DOHH2 (cell line): ENCODE measurements at regions not wholly inside any gene's neighbourhood (a gene's known extent, or its start where the extent isn't known, plus 50 kb on each side); places are given as distances from the start of the nearest gene placed in this dataset.

ENCODE experiments used
- H3F3A ChIP-seq: fragments of 200-600 bp; sonication (generic), shearing (Covaris generic); 2 replicates; pipeline ENCODE4 v1.6.0; 2016; ENCODE audit warnings: antibody characterized with exemption, mild to moderate bottlenecking; ENCODE audit not compliant: control insufficient read depth, insufficient read depth
- H3K27ac ChIP-seq: fragments of 200-600 bp; sonication (generic); 2 replicates; pipeline ENCODE4 v1.5.1; 2014; ENCODE audit warnings: low read depth, mild to moderate bottlenecking, low read length, moderate library complexity
- H3K27me3 ChIP-seq: fragments of 200-600 bp; sonication (generic); 2 replicates; pipeline ENCODE4 v1.6.1; 2014; ENCODE audit warnings: mild to moderate bottlenecking, low read length, mixed read lengths; ENCODE audit not compliant: control insufficient read depth
- H3K36me3 ChIP-seq: fragments of 200-600 bp; sonication (generic); 2 replicates; pipeline ENCODE4 v1.6.1; 2014; ENCODE audit warnings: mild to moderate bottlenecking, low read length, moderate library complexity, mixed read lengths; ENCODE audit not compliant: control insufficient read depth
- H3K4me1 ChIP-seq: fragments of 200-600 bp; sonication (generic); 2 replicates; pipeline ENCODE4 v1.6.1; 2014; ENCODE audit warnings: mild to moderate bottlenecking, low read length, mixed read lengths; ENCODE audit not compliant: control insufficient read depth
- H3K4me2 ChIP-seq: fragments of 200-600 bp; sonication (generic); 2 replicates; pipeline ENCODE4 v1.6.0; 2014; ENCODE audit warnings: mild to moderate bottlenecking, low read length, moderate library complexity
- H3K4me3 ChIP-seq: fragments of 200-600 bp; sonication (generic); 2 replicates; pipeline ENCODE4 v1.5.1; 2014; ENCODE audit warnings: mild to moderate bottlenecking, low read length, mixed read lengths
- H3K79me2 ChIP-seq: fragments of 200-600 bp; sonication (generic); 2 replicates; pipeline ENCODE4 v1.6.1; 2014; ENCODE audit warnings: mild to moderate bottlenecking, low read length, mixed read lengths; ENCODE audit not compliant: control insufficient read depth
- H3K9me2 ChIP-seq: fragments of 200-600 bp; sonication (generic); replicated peaks from 2 replicates; pipeline ENCODE4 v1.6.1; 2014; ENCODE audit warnings: mild to moderate bottlenecking, low read length, mixed read lengths; ENCODE audit not compliant: control insufficient read depth
- H3K9me3 ChIP-seq: fragments of 200-600 bp; sonication (generic); 2 replicates; pipeline ENCODE4 v1.6.1; 2014; ENCODE audit warnings: antibody characterized with exemption, low read length, mixed read lengths; ENCODE audit not compliant: control insufficient read depth, insufficient read depth
- H4K20me1 ChIP-seq: fragments of 200-600 bp; sonication (generic); 2 replicates; pipeline ENCODE4 v1.6.0; 2014; ENCODE audit warnings: low read depth, mild to moderate bottlenecking, antibody characterized with exemption, low read length, moderate library complexity; ENCODE audit not compliant: control insufficient read depth, insufficient read depth
- EZH2phosphoT487 ChIP-seq: fragments of 200-600 bp; sonication (generic); IDR thresholded peaks from 2 replicates; pipeline ENCODE4 v1.6.1; 2017; ENCODE audit warnings: borderline replicate concordance, mild to moderate bottlenecking, antibody characterized with exemption, low read length, moderate library complexity, mixed read lengths
- TF ChIP-seq, protein P1 (sequence below): fragments of 200-600 bp; sonication (generic); IDR thresholded peaks from one replicate; pipeline ENCODE4 v1.5.1; 2014; ENCODE audit warnings: antibody characterized with exemption, mild to moderate bottlenecking, low read depth, low read length; ENCODE audit not compliant: poor library complexity, severe bottlenecking

DNA sequence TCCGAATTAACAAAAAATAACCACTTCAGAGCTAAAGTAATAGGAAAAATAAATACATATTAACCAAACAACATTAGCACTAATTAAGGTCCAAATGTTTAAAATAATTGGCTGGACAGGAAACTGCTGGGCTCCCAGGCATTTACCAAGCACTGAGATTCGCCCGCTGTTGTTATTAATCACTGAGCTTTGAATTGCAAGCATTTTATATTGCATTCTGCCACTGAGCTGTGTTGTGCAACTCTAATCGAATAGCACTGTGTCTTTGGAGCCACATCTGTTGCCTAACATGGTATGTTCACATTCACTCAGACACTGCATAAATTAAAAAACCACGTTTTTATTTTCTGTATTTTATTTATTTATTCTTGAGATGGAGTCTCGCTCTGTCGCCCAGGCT lies 88.9 kb downstream of the SOWAHC start:
- Histone ChIP-seq H3K9me3 (no peaks in the 10 kb centered on the region), H3K9me2 (no peaks in the 10 kb centered on the region), H3K4me2 (no peak overlapping the region), H3F3A (no peaks in the 10 kb centered on the region), H3K4me3 (no peak overlapping the region), H3K79me2 (no peaks in the 10 kb centered on the region), H3K27me3 (no peaks in the 10 kb centered on the region), H3K4me1 (no peaks in the 10 kb centered on the region), H3K27ac (no peak overlapping the region), H3K36me3 (no peaks in the 10 kb centered on the region), H4K20me1 (no peaks in the 10 kb centered on the region)
- TF ChIP-seq, protein P1, sequence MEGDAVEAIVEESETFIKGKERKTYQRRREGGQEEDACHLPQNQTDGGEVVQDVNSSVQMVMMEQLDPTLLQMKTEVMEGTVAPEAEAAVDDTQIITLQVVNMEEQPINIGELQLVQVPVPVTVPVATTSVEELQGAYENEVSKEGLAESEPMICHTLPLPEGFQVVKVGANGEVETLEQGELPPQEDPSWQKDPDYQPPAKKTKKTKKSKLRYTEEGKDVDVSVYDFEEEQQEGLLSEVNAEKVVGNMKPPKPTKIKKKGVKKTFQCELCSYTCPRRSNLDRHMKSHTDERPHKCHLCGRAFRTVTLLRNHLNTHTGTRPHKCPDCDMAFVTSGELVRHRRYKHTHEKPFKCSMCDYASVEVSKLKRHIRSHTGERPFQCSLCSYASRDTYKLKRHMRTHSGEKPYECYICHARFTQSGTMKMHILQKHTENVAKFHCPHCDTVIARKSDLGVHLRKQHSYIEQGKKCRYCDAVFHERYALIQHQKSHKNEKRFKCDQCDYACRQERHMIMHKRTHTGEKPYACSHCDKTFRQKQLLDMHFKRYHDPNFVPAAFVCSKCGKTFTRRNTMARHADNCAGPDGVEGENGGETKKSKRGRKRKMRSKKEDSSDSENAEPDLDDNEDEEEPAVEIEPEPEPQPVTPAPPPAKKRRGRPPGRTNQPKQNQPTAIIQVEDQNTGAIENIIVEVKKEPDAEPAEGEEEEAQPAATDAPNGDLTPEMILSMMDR = no peak
- no peak for TF ChIP-seq EZH2phosphoT487

- Histone ChIP-seq H4K20me1 (no peaks in the 10 kb centered on the region), H3K9me3 (no peaks in the 10 kb centered on the region), H3K27me3 (no peaks in the 10 kb centered on the region), H3F3A (no peaks in the 10 kb centered on the region), H3K4me1 (no peaks in the 10 kb centered on the region), H3K36me3 (no peaks in the 10 kb centered on the region), H3K4me3 (no peak overlapping the region), H3K4me2 (no peak overlapping the region), H3K9me2 (no peaks in the 10 kb centered on the region), H3K79me2 (no peaks in the 10 kb centered on the region), H3K27ac (no peak overlapping the region)
- TF ChIP-seq, protein P1 = no peak
- no peak for TF ChIP-seq EZH2phosphoT487
These were observed 89.6 kb downstream of the SOWAHC start for GRCh38 chr2:109703798-109704197.

DNA sequence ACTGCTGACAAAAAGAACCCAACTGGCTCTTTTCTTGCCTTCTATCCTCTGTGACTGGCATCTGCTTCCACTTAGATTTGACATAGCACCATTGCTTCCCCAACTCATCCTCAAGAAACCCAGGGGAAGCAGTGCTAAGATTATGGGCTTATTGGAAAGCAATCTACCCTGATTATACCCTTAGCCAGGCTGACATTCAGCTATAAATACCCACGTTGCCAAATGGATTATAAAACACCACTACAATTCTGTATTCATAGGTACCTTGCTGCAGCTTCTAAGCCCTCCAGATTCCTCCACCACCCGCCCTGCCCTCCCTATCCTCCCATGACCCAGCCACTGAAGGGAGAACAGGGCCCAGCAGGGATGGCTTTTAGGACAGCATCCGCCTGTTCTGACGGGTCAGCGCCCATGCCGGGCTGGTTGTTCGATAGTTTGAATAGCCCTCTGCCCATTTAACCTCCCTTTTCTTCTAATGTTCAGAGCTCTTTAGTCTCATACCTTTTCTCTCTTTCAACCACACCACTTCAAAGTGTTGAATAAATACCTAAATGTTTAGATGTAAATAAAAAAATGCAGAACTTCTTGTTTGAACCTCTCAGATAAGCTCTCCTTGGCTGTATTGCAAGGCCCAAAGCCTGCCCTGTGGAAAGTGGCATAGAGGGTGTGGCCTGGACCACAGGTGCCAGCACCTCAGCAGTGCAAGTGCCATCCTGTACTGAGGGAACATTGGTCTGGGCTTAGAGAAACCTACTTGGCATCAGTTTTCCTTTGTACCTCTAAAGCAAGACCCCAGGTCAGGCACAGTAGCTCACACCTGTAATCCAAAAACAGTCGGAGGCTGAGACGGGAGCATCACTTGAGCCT lies 86.6 kb upstream of the RGPD5 start:
- Histone ChIP-seq H3K4me3 (no peak overlapping the region), H3K4me1 (no peaks in the 10 kb centered on the region), H3K79me2 (no peaks in the 10 kb centered on the region), H3K27me3 (no peaks in the 10 kb centered on the region), H4K20me1 (no peaks in the 10 kb centered on the region), H3K4me2 (no peak overlapping the region), H3F3A (no peaks in the 10 kb centered on the region), H3K27ac (no peak overlapping the region), H3K9me3 (no peaks in the 10 kb centered on the region), H3K36me3 (no peaks in the 10 kb centered on the region), H3K9me2 (no peaks in the 10 kb centered on the region)
- TF ChIP-seq, protein P1 = no peak
- no peak for TF ChIP-seq EZH2phosphoT487
